ENCODE measurements at regions not wholly inside any gene's neighbourhood (a gene's known extent, or its start where the extent isn't known, plus 50 kb on each side); places are given as distances from the start of the nearest gene placed in this dataset.

- H3K36me3 ChIP-seq (ENCODE audit: low read depth, low read length) = no peaks in the 10 kb centered on the region
- H3K4me3 ChIP-seq (ENCODE audit: low read length) = no peak overlapping the region
- DNase-seq (no peak), ATAC-seq (no peak)
- ChIA-PET CTCF (no interaction called here), POLR2A (ENCODE audit: unreplicated experiment) (no interaction called here)
- no peaks in the 10 kb centered on the region for H3K9me2 ChIP-seq (replicated peaks; ENCODE audit: low read length)
- H3K79me2 ChIP-seq (ENCODE audit: low read length) = no peaks in the 10 kb centered on the region
- no peak overlapping the region for H3K4me2 ChIP-seq (ENCODE audit: low read length)
- no peak overlapping the region for H3K9ac ChIP-seq (ENCODE audit: low read length)
- H3K4me1 ChIP-seq (ENCODE audit: insufficient read depth, low read length) = no peaks in the 10 kb centered on the region
- TF ChIP-seq EZH2 (IDR thresholded peaks at IDR 0.05; ENCODE audit: low read length, unreplicated experiment) (no peak), EZH2phosphoT487 (IDR thresholded peaks at IDR 0.05; ENCODE audit: borderline replicate concordance, low read length) (no peak), CTCF (conservative IDR thresholded peaks at IDR 0.05; ENCODE audit: low read depth, low read length) (no peak)
- intact Hi-C loops (cut with micrococcal nuclease) = no loop called here
- no TSS peak for BruUV-seq (replicated peaks)
- H3K27me3 ChIP-seq (ENCODE audit: low read length) = no peaks in the 10 kb centered on the region
- H4K20me1 ChIP-seq (ENCODE audit: low read length) = no peaks in the 10 kb centered on the region
- no peaks in the 10 kb centered on the region for H3F3A ChIP-seq (ENCODE audit: low read length, unreplicated experiment)
- H2AFZ ChIP-seq (ENCODE audit: low read length) = no peak overlapping the region
- H3K27ac ChIP-seq (ENCODE audit: low read length) = no peak overlapping the region
- H3K9me3 ChIP-seq (ENCODE audit: low read length) = no peaks in the 10 kb centered on the region
Observed at GRCh38 chr13:59398127-59398526, 765.6 kb downstream of the DIAPH3 start.

GRCh38 chr13:59398661-59399060 is 765.1 kb downstream of the DIAPH3 start:
- no peak overlapping the region for H3K4me3 ChIP-seq (ENCODE audit: low read length)
- POLR2A ChIA-PET (ENCODE audit: unreplicated experiment) = no interaction called here
- ATAC-seq (no peak), DNase-seq (no peak)
- H3K27me3 ChIP-seq (ENCODE audit: low read length) = no peaks in the 10 kb centered on the region
- no peaks in the 10 kb centered on the region for H3F3A ChIP-seq (ENCODE audit: low read length, unreplicated experiment)
- no peaks in the 10 kb centered on the region for H3K79me2 ChIP-seq (ENCODE audit: low read length)
- H3K4me2 ChIP-seq (ENCODE audit: low read length) = no peak overlapping the region
- no peak overlapping the region for H3K9ac ChIP-seq (ENCODE audit: low read length)
- TF ChIP-seq EZH2 (IDR thresholded peaks at IDR 0.05; ENCODE audit: low read length, unreplicated experiment) (no peak), CTCF (conservative IDR thresholded peaks at IDR 0.05; ENCODE audit: low read depth, low read length) (no peak), EZH2phosphoT487 (IDR thresholded peaks at IDR 0.05; ENCODE audit: borderline replicate concordance, low read length) (no peak)
- intact Hi-C loops (cut with micrococcal nuclease) = no loop called here
- H3K9me2 ChIP-seq (replicated peaks; ENCODE audit: low read length) = no peaks in the 10 kb centered on the region
- CTCF ChIA-PET = no interaction called here
- H2AFZ ChIP-seq (ENCODE audit: low read length) = no peak overlapping the region
- BruUV-seq (replicated peaks) = no TSS peak
- no peaks in the 10 kb centered on the region for H4K20me1 ChIP-seq (ENCODE audit: low read length)
- no peak overlapping the region for H3K27ac ChIP-seq (ENCODE audit: low read length)
- no peaks in the 10 kb centered on the region for H3K36me3 ChIP-seq (ENCODE audit: low read depth, low read length)
- no peaks in the 10 kb centered on the region for H3K9me3 ChIP-seq (ENCODE audit: low read length)
- H3K4me1 ChIP-seq (ENCODE audit: insufficient read depth, low read length) = no peaks in the 10 kb centered on the region

GRCh38 chr13:59399513-59399912 is 764.2 kb downstream of the DIAPH3 start:
- no peak overlapping the region for H3K9ac ChIP-seq (ENCODE audit: low read length)
- no peaks in the 10 kb centered on the region for H3F3A ChIP-seq (ENCODE audit: low read length, unreplicated experiment)
- no peak overlapping the region for H3K27ac ChIP-seq (ENCODE audit: low read length)
- intact Hi-C loops (cut with micrococcal nuclease) = no loop called here
- no peaks in the 10 kb centered on the region for H3K9me3 ChIP-seq (ENCODE audit: low read length)
- H3K4me3 ChIP-seq (ENCODE audit: low read length) = no peak overlapping the region
- DNase-seq (no peak), ATAC-seq (no peak)
- H3K36me3 ChIP-seq (ENCODE audit: low read depth, low read length) = no peaks in the 10 kb centered on the region
- POLR2A ChIA-PET (ENCODE audit: unreplicated experiment) = no interaction called here
- no TSS peak for BruUV-seq (replicated peaks)
- H3K4me2 ChIP-seq (ENCODE audit: low read length) = no peak overlapping the region
- CTCF ChIA-PET = no interaction called here
- no peaks in the 10 kb centered on the region for H3K27me3 ChIP-seq (ENCODE audit: low read length)
- no peaks in the 10 kb centered on the region for H3K79me2 ChIP-seq (ENCODE audit: low read length)
- no peak overlapping the region for H2AFZ ChIP-seq (ENCODE audit: low read length)
- no peaks in the 10 kb centered on the region for H3K9me2 ChIP-seq (replicated peaks; ENCODE audit: low read length)
- H4K20me1 ChIP-seq (ENCODE audit: low read length) = no peaks in the 10 kb centered on the region
- no peak for TF ChIP-seq EZH2phosphoT487 (IDR thresholded peaks at IDR 0.05; ENCODE audit: borderline replicate concordance, low read length)
- TF ChIP-seq EZH2 (IDR thresholded peaks at IDR 0.05; ENCODE audit: low read length, unreplicated experiment) = no peak
- TF ChIP-seq CTCF (conservative IDR thresholded peaks at IDR 0.05; ENCODE audit: low read depth, low read length) = no peak
- no peaks in the 10 kb centered on the region for H3K4me1 ChIP-seq (ENCODE audit: insufficient read depth, low read length)
